Panc1 (cell line): ENCODE measurements at regions not wholly inside any gene's neighbourhood (a gene's known extent, or its start where the extent isn't known, plus 50 kb on each side); places are given as distances from the start of the nearest gene placed in this dataset.

Source experiments
- ATAC-seq: fragments of 200-7000 bp; cut with Tn5 transposase; 2 replicates; pipeline ENCODE4 v1.9.1; 2020; ENCODE audit warnings: mild to moderate bottlenecking, moderate library complexity
- BruUV-seq: library from RNA; stranded (reverse); fragments of 400-500 nt; replicated peaks from 2 replicates; lab custom pipeline; 2021; lab: Mats Ljungman, UMichigan
- CTCF ChIA-PET: fragments of 300-600 bp; sonication (Branson Sonifier 250); formaldehyde crosslinking; loops from one replicate; lab custom pipeline; 2022; ENCODE audit warnings: antibody characterized with exemption; lab: Charles Lee
- POLR2A ChIA-PET: fragments of 300-600 bp; sonication (Branson Sonifier 250); formaldehyde crosslinking; loops from one replicate; lab custom pipeline; 2022; ENCODE audit warnings: antibody characterized with exemption; lab: Charles Lee
- DNase-seq: peaks from one replicate; pipeline ENCODE4 v3.0.0-alpha.2; 2010; ENCODE audit warnings: low read depth, low spot score
- H3K27ac ChIP-seq: 2 replicates; pipeline ENCODE4 v1.5.1; 2011; ENCODE audit warnings: mild to moderate bottlenecking, low read length, inconsistent platforms
- H3K27me3 ChIP-seq: fragments of 200-500 bp; sonication (Bioruptor generic); 2 replicates; pipeline ENCODE4 v1.6.0; 2014; ENCODE audit warnings: low read length, inconsistent platforms; ENCODE audit not compliant: control insufficient read depth, insufficient read depth
- H3K36me3 ChIP-seq: fragments of 200-500 bp; sonication (Bioruptor generic); 2 replicates; pipeline ENCODE4 v1.5.1; 2014; ENCODE audit warnings: inconsistent platforms, mild to moderate bottlenecking, low read length, moderate library complexity; ENCODE audit not compliant: control insufficient read depth, insufficient read depth
- H3K4me1 ChIP-seq: 2 replicates; pipeline ENCODE4 v1.5.1; 2011; ENCODE audit warnings: inconsistent platforms, mild to moderate bottlenecking, low read length, moderate library complexity; ENCODE audit not compliant: control insufficient read depth, insufficient read depth
- H3K4me3 ChIP-seq, 2 experiments: 2 replicates each; pipeline ENCODE4 v1.5.1; 2011 to 2012; ENCODE audit warnings: low read depth in 2 of 2, low read length in 2 of 2, mild to moderate bottlenecking in 2 of 2, inconsistent platforms in 1 of 2, moderate library complexity in 1 of 2
- H3K9me3 ChIP-seq: fragments of 200-500 bp; sonication (Bioruptor generic); 2 replicates; pipeline ENCODE4 v1.5.1; 2014; ENCODE audit warnings: low read depth, mild to moderate bottlenecking, inconsistent platforms, low read length, moderate library complexity; ENCODE audit not compliant: control insufficient read depth, insufficient read depth
- POLR2AphosphoS5 ChIP-seq: IDR thresholded peaks from 2 replicates; pipeline ENCODE4 v1.6.1; 2012; ENCODE audit warnings: mild to moderate bottlenecking, low read depth, low read length, moderate library complexity
- SIN3A ChIP-seq: IDR thresholded peaks from 2 replicates; pipeline ENCODE4 v1.6.1; 2012; ENCODE audit warnings: low read depth, mild to moderate bottlenecking, low read length, moderate library complexity, borderline replicate concordance; ENCODE audit not compliant: insufficient read depth
- TCF7L2 ChIP-seq: IDR thresholded peaks from 2 replicates; pipeline ENCODE4 v1.6.1; 2011; ENCODE audit warnings: mild to moderate bottlenecking, low read depth, low read length, inconsistent platforms
- in situ Hi-C: cut with HindIII; loops from 2 replicates; pipeline ENCODE4 v1.10.0; 2016; ENCODE audit warnings: low sequenced_read_pairs, low pct_unique_long_range_greater_than_20kb
- intact Hi-C: fragments of 100-400 bp; cut with micrococcal nuclease; formaldehyde crosslinking; loops from one replicate; pipeline ENCODE4 v1.10.0; 2022; ENCODE audit not compliant: unreplicated experiment
- TF ChIP-seq, protein P1 (sequence below): fragments of 450-650 bp; IDR thresholded peaks from 2 replicates; pipeline ENCODE4 v1.5.1; 2017; ENCODE audit warnings: mild to moderate bottlenecking
- TF ChIP-seq, protein P2 (sequence below), 2 experiments: IDR thresholded peaks; 2 replicates each; pipeline ENCODE4 v1.6.1; 2011 to 2012; ENCODE audit warnings: low read depth in 2 of 2, control low read depth in 1 of 2, low read length in 1 of 2, mild to moderate bottlenecking in 1 of 2, moderate library complexity in 1 of 2; ENCODE audit not compliant: insufficient read depth in 1 of 2

DNA sequence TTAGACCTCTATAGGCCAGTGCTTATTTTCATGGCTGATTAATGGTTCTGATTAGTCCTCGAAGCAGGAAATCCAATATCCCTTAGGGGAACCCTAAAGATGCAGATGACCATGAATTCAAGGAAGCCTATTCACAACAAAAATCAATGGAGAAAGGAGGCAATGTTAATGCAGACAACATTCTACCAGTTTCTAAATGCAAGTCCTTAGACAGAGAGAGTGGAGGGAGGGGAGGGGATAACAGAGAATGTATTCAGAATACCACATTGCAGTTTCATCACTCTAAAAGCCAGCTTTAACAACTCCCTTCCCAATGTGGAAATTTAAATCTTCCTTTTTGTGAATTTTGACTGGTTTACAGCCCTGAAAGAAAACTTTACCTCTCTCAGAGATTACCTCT, 87.1 kb upstream of the POU3F2 start:
- in situ Hi-C loops, result no loop called here
- H3K4me3 ChIP-seq, result no peak overlapping the region
- no peaks in the 10 kb centered on the region for H3K4me1 ChIP-seq
- no peaks in the 10 kb centered on the region for H3K27me3 ChIP-seq
- ATAC-seq (no peak), DNase-seq (no peak)
- H3K9me3 ChIP-seq, result no peaks in the 10 kb centered on the region
- no peaks in the 10 kb centered on the region for H3K36me3 ChIP-seq
- ChIA-PET CTCF (no interaction called here), POLR2A (no interaction called here)
- BruUV-seq, result no TSS peak
- intact Hi-C loops, result no loop called here
- no peak overlapping the region for H3K27ac ChIP-seq
- no peak for TF ChIP-seq TCF7L2
- TF ChIP-seq POLR2AphosphoS5, result no peak
- TF ChIP-seq, protein P1, sequence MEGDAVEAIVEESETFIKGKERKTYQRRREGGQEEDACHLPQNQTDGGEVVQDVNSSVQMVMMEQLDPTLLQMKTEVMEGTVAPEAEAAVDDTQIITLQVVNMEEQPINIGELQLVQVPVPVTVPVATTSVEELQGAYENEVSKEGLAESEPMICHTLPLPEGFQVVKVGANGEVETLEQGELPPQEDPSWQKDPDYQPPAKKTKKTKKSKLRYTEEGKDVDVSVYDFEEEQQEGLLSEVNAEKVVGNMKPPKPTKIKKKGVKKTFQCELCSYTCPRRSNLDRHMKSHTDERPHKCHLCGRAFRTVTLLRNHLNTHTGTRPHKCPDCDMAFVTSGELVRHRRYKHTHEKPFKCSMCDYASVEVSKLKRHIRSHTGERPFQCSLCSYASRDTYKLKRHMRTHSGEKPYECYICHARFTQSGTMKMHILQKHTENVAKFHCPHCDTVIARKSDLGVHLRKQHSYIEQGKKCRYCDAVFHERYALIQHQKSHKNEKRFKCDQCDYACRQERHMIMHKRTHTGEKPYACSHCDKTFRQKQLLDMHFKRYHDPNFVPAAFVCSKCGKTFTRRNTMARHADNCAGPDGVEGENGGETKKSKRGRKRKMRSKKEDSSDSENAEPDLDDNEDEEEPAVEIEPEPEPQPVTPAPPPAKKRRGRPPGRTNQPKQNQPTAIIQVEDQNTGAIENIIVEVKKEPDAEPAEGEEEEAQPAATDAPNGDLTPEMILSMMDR, result no peak
- TF ChIP-seq SIN3A, result no peak
- TF ChIP-seq, protein P2, sequence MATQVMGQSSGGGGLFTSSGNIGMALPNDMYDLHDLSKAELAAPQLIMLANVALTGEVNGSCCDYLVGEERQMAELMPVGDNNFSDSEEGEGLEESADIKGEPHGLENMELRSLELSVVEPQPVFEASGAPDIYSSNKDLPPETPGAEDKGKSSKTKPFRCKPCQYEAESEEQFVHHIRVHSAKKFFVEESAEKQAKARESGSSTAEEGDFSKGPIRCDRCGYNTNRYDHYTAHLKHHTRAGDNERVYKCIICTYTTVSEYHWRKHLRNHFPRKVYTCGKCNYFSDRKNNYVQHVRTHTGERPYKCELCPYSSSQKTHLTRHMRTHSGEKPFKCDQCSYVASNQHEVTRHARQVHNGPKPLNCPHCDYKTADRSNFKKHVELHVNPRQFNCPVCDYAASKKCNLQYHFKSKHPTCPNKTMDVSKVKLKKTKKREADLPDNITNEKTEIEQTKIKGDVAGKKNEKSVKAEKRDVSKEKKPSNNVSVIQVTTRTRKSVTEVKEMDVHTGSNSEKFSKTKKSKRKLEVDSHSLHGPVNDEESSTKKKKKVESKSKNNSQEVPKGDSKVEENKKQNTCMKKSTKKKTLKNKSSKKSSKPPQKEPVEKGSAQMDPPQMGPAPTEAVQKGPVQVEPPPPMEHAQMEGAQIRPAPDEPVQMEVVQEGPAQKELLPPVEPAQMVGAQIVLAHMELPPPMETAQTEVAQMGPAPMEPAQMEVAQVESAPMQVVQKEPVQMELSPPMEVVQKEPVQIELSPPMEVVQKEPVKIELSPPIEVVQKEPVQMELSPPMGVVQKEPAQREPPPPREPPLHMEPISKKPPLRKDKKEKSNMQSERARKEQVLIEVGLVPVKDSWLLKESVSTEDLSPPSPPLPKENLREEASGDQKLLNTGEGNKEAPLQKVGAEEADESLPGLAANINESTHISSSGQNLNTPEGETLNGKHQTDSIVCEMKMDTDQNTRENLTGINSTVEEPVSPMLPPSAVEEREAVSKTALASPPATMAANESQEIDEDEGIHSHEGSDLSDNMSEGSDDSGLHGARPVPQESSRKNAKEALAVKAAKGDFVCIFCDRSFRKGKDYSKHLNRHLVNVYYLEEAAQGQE (IDR thresholded peaks at IDR 0.05; ENCODE audit: insufficient read depth in 1 of 2, low read depth in 2 of 2, low read length in 1 of 2), result no peak

DNA sequence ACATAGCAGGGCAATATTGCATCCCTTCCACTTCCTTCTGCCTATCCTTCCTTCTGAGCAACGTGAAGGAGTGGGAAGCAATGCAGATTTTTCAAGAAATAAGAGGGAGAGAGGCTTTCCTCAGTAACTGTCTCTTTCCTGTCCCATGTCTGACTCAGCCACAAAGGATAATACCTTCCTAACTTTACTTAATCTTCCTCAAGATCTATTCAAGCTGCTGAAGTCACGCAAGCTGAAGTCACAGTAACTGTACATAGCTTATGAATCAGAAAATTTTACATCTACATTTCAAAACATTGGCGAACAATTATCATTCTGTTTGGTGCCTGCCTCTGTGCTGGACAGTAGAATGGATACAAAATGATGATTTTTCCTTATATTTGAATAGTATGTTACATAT, 86.4 kb upstream of the POU3F2 start:
- no peaks in the 10 kb centered on the region for H3K27me3 ChIP-seq
- H3K36me3 ChIP-seq, result no peaks in the 10 kb centered on the region
- no peak overlapping the region for H3K27ac ChIP-seq
- TF ChIP-seq, protein P2 (IDR thresholded peaks at IDR 0.05; ENCODE audit: insufficient read depth in 1 of 2, low read depth in 2 of 2, low read length in 1 of 2), result no peak
- TF ChIP-seq SIN3A (no peak), TCF7L2 (no peak), POLR2AphosphoS5 (no peak)
- TF ChIP-seq, protein P1, result no peak
- POLR2A ChIA-PET, result no interaction called here
- no peak for ATAC-seq
- H3K9me3 ChIP-seq, result no peaks in the 10 kb centered on the region
- in situ Hi-C loops (no loop called here), intact Hi-C loops (no loop called here)
- CTCF ChIA-PET, result no interaction called here
- no peak overlapping the region for H3K4me3 ChIP-seq
- no peak for DNase-seq
- BruUV-seq, result no TSS peak
- H3K4me1 ChIP-seq, result no peaks in the 10 kb centered on the region
